Transverse colon (tissue), 4 donors: ENCODE measurements at regions not wholly inside any gene's neighbourhood (a gene's known extent, or its start where the extent isn't known, plus 50 kb on each side); places are given as distances from the start of the nearest gene placed in this dataset.

Experiments used
- DNase-seq: peaks from one replicate; pipeline ENCODE4 v3.0.0-alpha.2; 2019
- H3K27ac ChIP-seq, 4 donors: fragments of 200-600 bp; sonication (generic); 2 replicates each; pipeline ENCODE4 v1.5.1; 2016 to 2018; ENCODE audit warnings: inconsistent platforms in 4 of 4
- H3K27me3 ChIP-seq: fragments of 200-600 bp; sonication (generic); 2 replicates; pipeline ENCODE4 v1.5.1; 2017; ENCODE audit warnings: inconsistent platforms
- H3K36me3 ChIP-seq, 4 donors: fragments of 200-600 bp; sonication (generic); 2 replicates each; pipeline ENCODE4 v1.5.1; 2017 to 2019; ENCODE audit warnings: inconsistent platforms in 4 of 4
- H3K4me1 ChIP-seq, 4 donors: fragments of 200-600 bp; sonication (generic); 2 replicates each; pipeline ENCODE4 v1.5.1; 2017 to 2020; ENCODE audit warnings: inconsistent platforms in 4 of 4
- H3K4me3 ChIP-seq, 4 donors: fragments of 200-600 bp; sonication (generic); 1 replicate in 1 of 4; 2 replicates in 3 of 4; pipeline versions ENCODE4 v1.5.1 to v1.6.1; 2017 to 2019; ENCODE audit warnings: inconsistent platforms in 4 of 4
- H3K9me3 ChIP-seq, 2 donors: fragments of 200-600 bp; sonication (generic); 2 replicates each; pipeline ENCODE4 v1.5.1; 2017 to 2019; ENCODE audit warnings: inconsistent platforms in 2 of 2
- EP300 ChIP-seq: sonication (generic); formaldehyde crosslinking; IDR thresholded peaks from one replicate; pipeline ENCODE4 v1.6.1; 2017; ENCODE audit warnings: antibody characterized with exemption, low read depth
- POLR2A ChIP-seq: fragments of 450-650 bp; IDR thresholded peaks from one replicate; pipeline ENCODE4 v1.6.1; 2016; ENCODE audit warnings: antibody characterized with exemption, mild to moderate bottlenecking, moderate library complexity
- POLR2AphosphoS5 ChIP-seq, 3 donors: sonication (generic); formaldehyde crosslinking; IDR thresholded peaks; one replicate each; pipeline ENCODE4 v1.6.1; 2016; ENCODE audit warnings: antibody characterized with exemption in 3 of 3
- WGBS, 2 donors: methylation state at CpG; one replicate each; pipeline ENCODE4 v1.1.5; 2018; ENCODE audit warnings: low coverage in 1 of 2; 5-methylcytosine and 5-hydroxymethylcytosine counted together
- in situ Hi-C, 4 donors: fragments of 200-750 bp; cut with MboI; loops; one replicate each; pipeline versions ENCODE4 v1.15.0 to v1.15.1; 2017; ENCODE audit warnings: low sequenced_read_pairs in 3 of 4, low pct_ligation_motif_present in 1 of 4, low pct_unique_long_range_greater_than_20kb in 1 of 4
- intact Hi-C: fragments of 100-400 bp; cut with DNase I; formaldehyde crosslinking; loops from one replicate; pipeline ENCODE4 v1.15.1; 2023; ENCODE audit warnings: low total_unique reads
- TF ChIP-seq, protein P1 (sequence below), 5 experiments: fragments of 200-600 bp in 3 of 5; fragments of 450-650 bp in 2 of 5; sonication (generic) in 3 of 5; IDR thresholded peaks; 1 replicate in 2 of 5; 2 replicates in 3 of 5; pipeline ENCODE4 v1.5.1; 2016 to 2017; ENCODE audit warnings: antibody characterized with exemption in 5 of 5, inconsistent platforms in 3 of 5, mild to moderate bottlenecking in 2 of 5, moderate library complexity in 1 of 5

GRCh38 chr12:69036999-69037398 lies 104.0 kb upstream of the CPM start:
- TF ChIP-seq, protein P1, sequence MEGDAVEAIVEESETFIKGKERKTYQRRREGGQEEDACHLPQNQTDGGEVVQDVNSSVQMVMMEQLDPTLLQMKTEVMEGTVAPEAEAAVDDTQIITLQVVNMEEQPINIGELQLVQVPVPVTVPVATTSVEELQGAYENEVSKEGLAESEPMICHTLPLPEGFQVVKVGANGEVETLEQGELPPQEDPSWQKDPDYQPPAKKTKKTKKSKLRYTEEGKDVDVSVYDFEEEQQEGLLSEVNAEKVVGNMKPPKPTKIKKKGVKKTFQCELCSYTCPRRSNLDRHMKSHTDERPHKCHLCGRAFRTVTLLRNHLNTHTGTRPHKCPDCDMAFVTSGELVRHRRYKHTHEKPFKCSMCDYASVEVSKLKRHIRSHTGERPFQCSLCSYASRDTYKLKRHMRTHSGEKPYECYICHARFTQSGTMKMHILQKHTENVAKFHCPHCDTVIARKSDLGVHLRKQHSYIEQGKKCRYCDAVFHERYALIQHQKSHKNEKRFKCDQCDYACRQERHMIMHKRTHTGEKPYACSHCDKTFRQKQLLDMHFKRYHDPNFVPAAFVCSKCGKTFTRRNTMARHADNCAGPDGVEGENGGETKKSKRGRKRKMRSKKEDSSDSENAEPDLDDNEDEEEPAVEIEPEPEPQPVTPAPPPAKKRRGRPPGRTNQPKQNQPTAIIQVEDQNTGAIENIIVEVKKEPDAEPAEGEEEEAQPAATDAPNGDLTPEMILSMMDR (IDR thresholded peaks at IDR 0.05), result no peak
- TF ChIP-seq POLR2AphosphoS5 (IDR thresholded peaks at IDR 0.05) (no peak), POLR2A (no peak), EP300 (no peak)
- H3K27ac ChIP-seq, result peak overlapping the region in 3 of 4 donors; percentile 55 to 59 (median 57)

DNA sequence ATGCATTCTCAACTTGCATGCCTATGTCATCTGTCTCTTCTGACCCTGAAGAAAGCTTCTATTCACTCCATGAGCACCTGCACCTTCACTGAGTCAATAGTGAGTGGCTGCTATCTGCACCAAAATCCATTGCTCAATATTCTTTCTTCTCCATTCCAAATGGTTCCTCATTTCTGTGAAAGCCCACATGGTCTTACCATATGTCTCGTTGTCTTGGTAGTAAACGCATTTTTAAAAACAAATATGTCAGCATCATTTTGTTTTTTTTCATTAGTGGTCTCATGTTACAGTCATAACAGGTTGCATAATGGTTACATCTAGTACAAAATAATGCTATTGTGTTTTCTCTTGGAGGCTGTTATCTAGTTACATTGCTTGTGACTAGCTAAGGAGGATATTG lies 106.9 kb upstream of the CPM start:
- no peaks in the 10 kb centered on the region for H3K27me3 ChIP-seq
- H3K9me3 ChIP-seq, result no peaks in the 10 kb centered on the region
- peaks cover 0 to 16% (median 6%) of the 10 kb centered on the region in 4 donors for H3K4me1 ChIP-seq
- TF ChIP-seq POLR2AphosphoS5 (IDR thresholded peaks at IDR 0.05) (no peak), EP300 (no peak), POLR2A (no peak)
- TF ChIP-seq, protein P1 (IDR thresholded peaks at IDR 0.05), result no peak
- in situ Hi-C loops (no loop called here), intact Hi-C loops (no loop called here)
- WGBS, 2 donors, result 81% methylated on average over 2 of the region's 2 CpGs; no CpG with 5 or more reads in 1 of the 2 donors
- no peak overlapping the region for H3K4me3 ChIP-seq
- no peak overlapping the region for H3K27ac ChIP-seq
- no peaks in the 10 kb centered on the region for H3K36me3 ChIP-seq
- no peak for DNase-seq

More at GRCh38 chr12:69036999-69037398, 104.0 kb upstream of the CPM start:
- in situ Hi-C loops, result no loop called here
- Histone ChIP-seq H3K27me3 (no peaks in the 10 kb centered on the region), H3K36me3 (no peaks in the 10 kb centered on the region), H3K9me3 (no peaks in the 10 kb centered on the region), H3K4me3 (no peak overlapping the region), H3K4me1 (peaks cover 0 to 16% (median 6%) of the 10 kb centered on the region in 4 donors)
- intact Hi-C loops, result no loop called here
- WGBS, 2 donors, result 53 to 67% methylated on average over 4 of the region's 4 CpGs
- DNase-seq, result no peak

GRCh38 chr12:69042557-69042956 lies 109.6 kb upstream of the CPM start:
- Histone ChIP-seq H3K27me3 (no peaks in the 10 kb centered on the region), H3K27ac (no peak overlapping the region), H3K9me3 (no peaks in the 10 kb centered on the region), H3K36me3 (no peaks in the 10 kb centered on the region), H3K4me1 (no peaks in the 10 kb centered on the region), H3K4me3 (no peak overlapping the region)
- intact Hi-C loops (no loop called here), in situ Hi-C loops (no loop called here)
- 95 to 100% methylated on average over 4 to 6 of the region's 6 CpGs for WGBS, 2 donors
- no peak for DNase-seq
- TF ChIP-seq EP300 (no peak), POLR2A (no peak), POLR2AphosphoS5 (IDR thresholded peaks at IDR 0.05) (no peak)
- TF ChIP-seq, protein P1 (IDR thresholded peaks at IDR 0.05), result no peak

DNA sequence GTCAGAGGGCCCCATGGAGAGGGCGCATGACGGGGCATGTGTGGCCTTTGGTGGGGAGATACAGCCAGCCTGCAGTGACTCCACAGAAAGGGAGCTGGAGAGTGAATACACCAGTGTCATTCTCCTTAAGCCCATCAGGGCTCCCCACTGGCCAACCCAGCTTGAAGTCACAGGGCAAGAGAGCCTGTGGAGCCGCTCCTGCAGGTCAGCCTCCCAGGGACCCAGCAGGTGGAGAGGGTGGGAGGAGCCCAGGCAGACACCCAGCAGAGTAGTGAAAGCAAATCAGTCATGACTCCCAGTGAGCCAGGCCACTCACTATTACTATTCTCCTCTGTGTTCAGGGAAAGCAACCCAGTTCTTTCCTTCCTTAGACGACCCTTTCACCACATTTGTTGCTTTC lies 110.0 kb upstream of the CPM start:
- H3K9me3 ChIP-seq, result no peaks in the 10 kb centered on the region
- no peaks in the 10 kb centered on the region for H3K27me3 ChIP-seq
- intact Hi-C loops, result no loop called here
- H3K27ac ChIP-seq, result no peak overlapping the region
- H3K4me3 ChIP-seq, result no peak overlapping the region
- TF ChIP-seq, protein P1 (IDR thresholded peaks at IDR 0.05), result no peak
- TF ChIP-seq EP300 (no peak), POLR2AphosphoS5 (IDR thresholded peaks at IDR 0.05) (no peak), POLR2A (no peak)
- in situ Hi-C loops, result no loop called here
- WGBS, 2 donors, result 57 to 63% methylated on average over 2 to 4 of the region's 4 CpGs
- H3K36me3 ChIP-seq, result no peaks in the 10 kb centered on the region
- no peaks in the 10 kb centered on the region for H3K4me1 ChIP-seq
- DNase-seq, result no peak
